GM18499 (cell line): ENCODE measurements at regions not wholly inside any gene's neighbourhood (a gene's known extent, or its start where the extent isn't known, plus 50 kb on each side); places are given as distances from the start of the nearest gene placed in this dataset.
"Not testable (repeated sequence)": the region's sequence is repeated elsewhere in the genome, so short reads cannot be mapped to it uniquely, and the experiment has no call there.

Experiments
- ATAC-seq: cut with Tn5 transposase; IDR thresholded peaks from one replicate; pipeline ENCODE4 v1.9.1; 2021; ENCODE audit warnings: moderate number of reproducible peaks; ENCODE audit not compliant: insufficient read depth, unreplicated experiment

GRCh38 chr13:84831666-84832657 lies 949.7 kb upstream of the SLITRK1 start:
- no peak for ATAC-seq

GRCh38 chr13:84823528-84823927 lies 941.3 kb upstream of the SLITRK1 start:
- no peak for ATAC-seq

DNA sequence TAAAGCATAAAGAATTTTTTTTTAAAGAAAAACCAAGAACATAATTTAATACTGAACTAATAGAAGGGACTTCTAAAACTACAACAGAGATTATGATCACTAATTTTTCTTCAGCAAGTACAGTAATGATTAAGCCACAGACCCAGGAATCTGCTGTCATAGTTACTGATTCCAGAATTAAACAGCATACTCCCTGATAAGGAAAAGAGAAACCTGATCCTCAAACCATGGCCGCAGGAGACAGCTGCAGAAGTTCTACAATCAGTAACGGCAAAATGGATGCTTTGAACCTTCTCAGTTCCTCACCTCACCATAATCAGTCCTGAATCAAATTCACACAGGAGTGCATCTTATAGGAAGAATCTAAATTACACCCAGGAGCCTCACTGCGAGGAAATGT lies 939.0 kb upstream of the SLITRK1 start:
- no peak for ATAC-seq

GRCh38 chr13:84816567-84817105 lies 934.4 kb upstream of the SLITRK1 start:
- no peak for ATAC-seq

DNA sequence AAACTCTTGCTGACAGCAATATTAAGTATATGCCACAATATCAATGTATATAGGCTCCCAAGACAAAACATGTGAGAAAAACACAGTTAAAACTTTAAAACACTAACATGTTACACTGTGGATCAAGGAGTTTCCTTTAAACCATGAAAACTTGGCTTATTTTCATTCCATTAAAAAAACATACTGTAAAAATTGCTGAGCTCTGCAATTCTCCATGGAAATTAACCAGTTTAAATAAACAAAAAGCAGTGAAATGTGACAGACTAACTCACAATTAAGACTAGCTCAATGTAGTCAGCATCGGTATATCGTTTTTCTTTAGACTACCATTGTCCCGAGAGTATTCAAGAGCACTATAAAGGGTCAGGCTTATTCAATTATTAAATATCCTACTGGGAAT lies 930.5 kb upstream of the SLITRK1 start:
- no peak for ATAC-seq

DNA sequence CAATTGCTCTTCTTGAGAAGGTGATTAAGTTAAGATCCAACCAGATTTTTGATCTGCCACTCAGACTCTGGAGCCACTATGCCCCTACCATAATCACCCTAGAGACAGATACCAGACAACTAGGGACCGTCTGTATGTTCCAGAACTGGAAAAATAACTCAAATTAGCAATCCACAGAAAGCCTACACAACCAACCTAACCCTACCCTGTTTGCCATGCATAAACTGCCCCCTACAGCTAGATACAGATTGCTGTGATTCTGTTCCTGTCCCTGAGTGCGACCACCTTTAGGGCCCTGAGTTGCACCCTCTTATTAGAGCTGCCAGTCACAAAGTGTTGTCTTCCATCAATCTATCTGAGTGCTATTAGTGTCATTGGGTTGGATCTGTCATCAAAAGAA lies 929.8 kb upstream of the SLITRK1 start:
- no peak for ATAC-seq

GRCh38 chr13:84810781-84811180 lies 928.5 kb upstream of the SLITRK1 start:
- ATAC-seq: no peak

DNA sequence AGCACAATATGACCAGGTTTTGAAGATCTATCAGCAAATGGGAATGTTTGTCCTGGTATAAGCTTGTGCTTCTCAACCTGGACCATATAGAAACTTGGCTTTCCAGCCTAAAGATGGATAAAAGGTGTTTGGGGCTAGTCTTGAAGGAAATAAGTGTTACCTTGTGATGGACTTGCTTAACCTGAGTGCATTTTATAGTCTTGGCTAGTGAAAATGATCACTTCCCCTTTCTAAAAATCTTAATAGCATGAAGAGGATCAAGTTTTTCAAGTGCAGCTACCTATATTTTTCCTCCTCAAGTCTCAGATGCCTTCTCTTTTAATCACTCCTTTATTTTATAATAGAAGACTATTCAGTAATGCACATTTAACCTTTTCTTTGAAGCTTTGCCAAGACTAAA lies 919.8 kb upstream of the SLITRK1 start:
- no peak for ATAC-seq

DNA sequence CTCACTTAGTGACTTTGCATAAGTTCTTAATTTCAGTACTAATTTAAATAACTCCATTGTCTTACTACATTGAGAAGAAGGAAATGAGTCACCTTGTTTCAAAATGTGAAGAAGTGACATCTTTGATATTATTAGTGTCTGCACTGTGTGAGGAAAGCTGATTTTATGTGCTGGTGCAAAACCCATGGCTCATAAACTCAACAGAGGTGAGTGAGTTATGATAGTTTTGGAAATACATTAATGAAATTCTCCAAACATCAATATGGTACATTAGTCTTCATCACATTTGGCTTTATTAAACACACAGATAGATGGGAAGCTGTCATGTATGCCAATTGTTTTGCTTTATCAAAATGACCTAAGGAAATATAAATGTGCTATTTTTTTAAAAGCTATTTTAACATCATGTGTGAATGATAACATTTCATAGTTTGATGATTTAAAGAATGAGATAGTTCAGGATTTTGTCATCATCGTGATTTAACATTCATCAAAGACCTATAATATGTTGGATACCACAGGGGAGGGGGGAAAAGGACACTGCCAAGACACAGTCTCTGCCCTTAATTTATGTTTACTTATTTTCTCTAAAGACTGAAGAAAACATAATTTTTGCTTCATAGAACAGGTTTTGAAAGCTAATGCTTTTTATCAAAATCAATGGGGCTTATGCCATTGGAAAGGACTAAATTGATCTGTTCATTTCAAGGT lies 902.3 kb upstream of the SLITRK1 start:
- ATAC-seq: no peak

DNA sequence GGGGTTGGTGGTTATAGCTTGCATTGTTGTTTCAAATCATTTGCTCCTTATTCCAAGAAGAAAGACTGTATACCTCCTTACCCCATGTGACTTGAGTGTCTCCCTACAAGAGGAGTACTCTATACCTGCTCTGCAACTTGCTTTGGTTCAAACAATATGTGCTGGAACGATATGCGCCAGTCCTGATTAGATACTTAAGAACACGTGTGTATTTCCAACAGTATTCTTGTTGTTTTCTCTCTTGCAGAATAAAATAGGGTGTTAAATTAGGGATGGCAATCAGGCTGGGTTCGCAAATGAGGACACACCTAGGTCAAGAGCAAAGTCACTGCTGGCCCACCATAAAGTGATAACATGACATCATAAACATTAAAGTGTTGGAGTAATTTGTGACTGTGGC lies 895.0 kb upstream of the SLITRK1 start:
- no peak for ATAC-seq

DNA sequence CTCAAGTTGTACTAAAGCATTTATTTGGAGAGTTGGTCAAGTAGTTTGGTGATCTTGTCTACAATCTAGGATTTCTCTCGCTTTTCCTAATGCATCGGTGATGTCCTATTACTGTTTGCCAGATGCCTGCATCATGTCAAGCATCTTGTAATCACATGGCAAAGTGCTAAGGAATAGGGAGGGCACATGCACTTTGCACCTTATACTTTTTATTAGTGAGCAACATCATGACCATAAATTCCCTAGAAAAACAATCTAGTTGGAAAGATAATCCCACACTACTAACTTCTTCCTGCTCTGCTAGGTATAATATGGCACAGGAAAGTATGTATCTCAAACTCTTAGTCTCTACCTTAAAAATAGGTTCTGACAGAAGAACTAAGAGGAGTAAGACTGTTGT lies 894.3 kb upstream of the SLITRK1 start:
- ATAC-seq: no peak

DNA sequence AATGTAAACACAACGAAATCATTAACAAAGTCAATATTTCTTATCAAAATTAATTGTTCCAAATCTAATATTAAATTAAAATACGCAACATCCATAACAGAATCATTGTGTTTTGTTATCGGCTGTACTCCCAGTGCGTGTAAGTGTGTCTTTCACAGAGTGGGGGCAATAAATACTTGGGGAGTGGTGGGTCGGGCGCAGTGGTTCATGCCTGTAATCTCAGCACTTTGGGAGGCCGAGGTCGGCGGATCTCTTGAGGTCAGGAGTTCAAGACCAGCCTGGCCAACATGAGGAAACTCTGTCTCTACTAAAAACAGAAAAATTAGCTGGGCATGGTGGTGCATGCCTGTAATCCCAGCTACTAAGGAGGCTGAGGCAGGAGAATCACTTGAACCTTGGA lies 893.6 kb upstream of the SLITRK1 start:
- ATAC-seq: not testable (repeated sequence)

DNA sequence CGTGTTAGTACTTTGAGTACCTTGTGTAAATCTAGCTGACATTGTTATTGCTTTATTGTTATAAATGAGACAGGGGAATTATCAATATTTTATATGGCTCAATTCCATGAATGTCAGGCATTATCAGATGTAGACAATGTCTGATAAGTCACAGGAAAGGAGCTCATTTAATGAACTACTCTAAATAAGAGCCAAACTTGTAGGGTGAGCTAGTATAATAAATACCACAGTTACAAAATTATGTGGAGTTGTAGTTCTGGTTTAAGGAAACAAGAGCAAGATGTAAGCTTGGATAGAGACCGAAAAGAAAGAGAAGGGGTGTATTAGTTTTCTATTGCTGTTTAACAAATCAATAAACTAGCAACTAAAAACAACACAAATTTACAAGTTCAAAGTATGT lies 891.8 kb upstream of the SLITRK1 start:
- no peak for ATAC-seq

DNA sequence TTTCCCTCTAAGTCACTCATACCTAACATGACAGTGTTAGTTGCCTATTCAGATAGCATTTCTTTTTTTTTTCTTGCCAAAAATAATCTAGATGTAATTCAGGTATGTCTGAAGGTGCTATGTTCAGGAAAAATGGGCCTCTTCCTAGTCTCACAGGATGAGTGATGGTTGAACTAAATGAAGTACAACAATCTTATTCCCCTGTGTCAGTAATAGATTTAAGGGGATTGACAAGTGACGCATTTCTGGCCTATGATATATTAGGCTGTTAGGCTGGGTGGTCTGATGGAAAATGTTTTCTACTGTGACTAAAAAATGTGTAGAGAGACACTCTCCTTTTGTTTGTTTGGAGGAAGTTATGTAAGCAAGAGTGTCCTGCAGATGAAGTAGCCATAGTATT lies 878.7 kb upstream of the SLITRK1 start:
- ATAC-seq: no peak

GRCh38 chr13:84749126-84749525 lies 866.9 kb upstream of the SLITRK1 start:
- no peak for ATAC-seq

DNA sequence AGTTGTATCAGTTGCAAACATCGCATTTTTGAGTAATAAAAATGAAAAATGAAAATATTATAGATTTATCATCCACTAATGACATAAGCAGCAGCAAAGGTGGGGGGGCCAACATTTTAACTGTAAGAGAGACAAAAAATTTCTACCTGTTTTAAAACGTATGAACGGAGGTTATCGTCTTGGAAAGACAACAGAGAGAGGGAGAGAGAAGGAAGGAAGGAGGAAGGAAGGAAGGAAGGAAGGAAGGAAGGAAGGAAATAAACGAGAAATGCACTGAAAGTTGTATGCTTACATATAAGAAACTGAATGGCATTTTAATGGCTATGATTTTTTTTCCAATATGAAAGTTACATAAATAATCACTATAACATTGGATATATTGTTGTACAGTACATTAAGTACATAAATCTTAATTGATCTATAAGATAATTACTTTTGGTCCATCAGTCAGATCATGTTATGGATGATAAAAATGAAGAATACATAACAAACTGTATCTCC lies 862.8 kb upstream of the SLITRK1 start:
- no peak for ATAC-seq

DNA sequence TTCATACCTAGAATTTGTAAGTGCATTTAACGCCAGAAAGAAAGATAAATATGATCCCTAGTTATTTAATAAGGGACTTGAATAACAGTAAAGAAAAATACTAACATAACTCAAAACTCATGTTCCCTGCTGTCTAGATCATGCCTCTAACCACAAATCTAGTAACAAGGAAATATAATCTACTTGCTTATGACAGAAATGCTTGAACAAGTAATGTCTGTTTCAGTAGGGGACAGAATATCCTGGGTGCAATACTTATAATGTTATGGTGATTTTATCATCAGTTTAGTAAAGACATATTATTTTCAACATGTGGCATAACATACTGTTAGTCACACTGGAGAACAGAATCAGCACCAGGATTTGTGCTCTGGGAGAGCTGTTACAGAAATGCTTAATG lies 861.9 kb upstream of the SLITRK1 start:
- no peak for ATAC-seq

- no peak for ATAC-seq
Measured at GRCh38 chr13:84741253-84741652, 859.0 kb upstream of the SLITRK1 start.

- no peak for ATAC-seq
Measured at GRCh38 chr13:84739021-84739420, 856.7 kb upstream of the SLITRK1 start.

DNA sequence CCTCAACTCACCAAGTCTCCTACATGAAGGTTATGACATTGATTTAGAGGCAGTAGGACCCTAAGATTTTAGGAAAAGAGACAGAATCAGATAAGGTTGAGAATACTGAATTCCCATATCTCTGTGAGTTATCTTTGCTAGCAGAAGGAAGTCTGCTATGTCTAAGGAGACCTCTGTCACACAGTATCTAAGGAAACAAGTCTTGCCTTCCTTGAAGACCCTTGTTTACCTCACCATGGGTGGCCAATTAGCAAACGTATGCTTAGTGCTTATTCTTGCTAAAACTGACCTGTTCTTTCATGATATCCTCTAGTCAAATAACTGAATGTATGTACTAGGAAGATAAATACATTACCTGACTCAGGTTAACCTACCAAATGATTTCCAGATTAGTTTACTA lies 855.4 kb upstream of the SLITRK1 start:
- ATAC-seq: no peak

DNA sequence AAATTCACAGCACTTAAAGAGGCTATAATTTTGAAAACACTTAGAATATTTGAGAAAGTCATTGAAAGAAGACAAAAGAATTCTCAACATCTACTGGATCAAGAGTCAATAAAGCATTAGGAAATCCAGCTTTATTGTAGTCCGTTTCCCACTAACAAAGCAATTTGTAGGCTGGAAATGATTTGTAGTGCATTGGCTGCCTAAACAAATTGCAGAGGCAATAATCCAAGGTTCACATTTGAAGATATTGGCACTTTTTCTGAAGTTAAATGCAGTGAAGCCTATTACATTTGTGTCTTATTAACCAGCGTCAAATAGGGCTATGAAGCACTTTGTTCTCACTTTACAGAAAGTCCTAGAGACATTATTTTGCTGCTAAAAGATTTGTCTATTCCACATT lies 848.1 kb upstream of the SLITRK1 start:
- ATAC-seq: no peak
